ENCODE measurements at regions not wholly inside any gene's neighbourhood (a gene's known extent, or its start where the extent isn't known, plus 50 kb on each side); places are given as distances from the start of the nearest gene placed in this dataset.

DNA sequence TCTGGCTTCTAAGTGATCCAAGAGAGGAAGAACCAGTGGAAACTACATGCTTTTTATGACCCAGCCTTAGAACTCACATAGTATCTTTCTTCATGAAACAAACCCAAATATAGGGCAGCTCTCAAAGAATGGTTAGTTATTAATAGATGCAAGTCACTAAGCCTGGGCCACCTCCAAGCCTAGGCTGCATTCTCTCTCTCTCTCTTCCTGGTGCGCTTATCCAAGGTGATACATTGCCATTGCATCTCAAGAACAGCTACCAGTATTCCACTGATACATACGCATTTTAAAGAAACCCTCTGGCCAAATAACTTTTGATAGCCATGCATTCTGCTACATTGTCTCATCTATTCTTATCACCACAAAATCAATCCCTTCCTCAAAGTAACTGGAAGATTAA, 455.6 kb upstream of the ADGRL2 start:
- Histone ChIP-seq H3K4me3 (no peak overlapping the region), H3K4me1 (no peaks in the 10 kb centered on the region), H3K27me3 (no peaks in the 10 kb centered on the region), H3K27ac (no peak overlapping the region), H3K36me3 (no peaks in the 10 kb centered on the region), H3K9me3 (no peaks in the 10 kb centered on the region)
- no peak for TF ChIP-seq POLR2A (IDR thresholded peaks at IDR 0.05)
- TF ChIP-seq, protein P1, sequence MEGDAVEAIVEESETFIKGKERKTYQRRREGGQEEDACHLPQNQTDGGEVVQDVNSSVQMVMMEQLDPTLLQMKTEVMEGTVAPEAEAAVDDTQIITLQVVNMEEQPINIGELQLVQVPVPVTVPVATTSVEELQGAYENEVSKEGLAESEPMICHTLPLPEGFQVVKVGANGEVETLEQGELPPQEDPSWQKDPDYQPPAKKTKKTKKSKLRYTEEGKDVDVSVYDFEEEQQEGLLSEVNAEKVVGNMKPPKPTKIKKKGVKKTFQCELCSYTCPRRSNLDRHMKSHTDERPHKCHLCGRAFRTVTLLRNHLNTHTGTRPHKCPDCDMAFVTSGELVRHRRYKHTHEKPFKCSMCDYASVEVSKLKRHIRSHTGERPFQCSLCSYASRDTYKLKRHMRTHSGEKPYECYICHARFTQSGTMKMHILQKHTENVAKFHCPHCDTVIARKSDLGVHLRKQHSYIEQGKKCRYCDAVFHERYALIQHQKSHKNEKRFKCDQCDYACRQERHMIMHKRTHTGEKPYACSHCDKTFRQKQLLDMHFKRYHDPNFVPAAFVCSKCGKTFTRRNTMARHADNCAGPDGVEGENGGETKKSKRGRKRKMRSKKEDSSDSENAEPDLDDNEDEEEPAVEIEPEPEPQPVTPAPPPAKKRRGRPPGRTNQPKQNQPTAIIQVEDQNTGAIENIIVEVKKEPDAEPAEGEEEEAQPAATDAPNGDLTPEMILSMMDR (IDR thresholded peaks at IDR 0.05 in 4 of 5, conservative IDR thresholded peaks at IDR 0.05 in 1 of 5) = no peak
- no peak for ATAC-seq
- in situ Hi-C loops (cut with MboI; ENCODE audit: low sequenced_read_pairs in 4 of 4) (no loop called here), intact Hi-C loops (cut with DNase I; ENCODE audit: low total_unique reads) (no loop called here)
- DNase-seq = no peak

DNA sequence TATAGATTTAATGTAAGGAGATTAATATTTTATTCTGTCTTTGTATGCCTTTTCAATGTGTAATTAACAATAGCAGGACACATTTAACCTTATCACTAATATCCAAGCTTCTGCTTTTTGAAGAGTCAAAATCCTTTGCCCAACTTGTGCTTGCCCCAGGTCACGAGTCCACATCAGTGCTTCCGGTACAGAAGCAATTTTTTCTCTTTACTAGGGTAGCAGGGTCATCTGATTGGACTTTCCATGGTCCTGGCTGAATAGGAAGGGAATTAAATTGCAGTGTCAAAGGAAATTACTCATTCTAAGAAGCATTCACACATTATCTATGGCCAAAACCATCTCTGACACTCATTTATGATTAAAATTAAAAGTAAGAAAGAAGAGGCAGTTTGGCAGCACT, 460.5 kb upstream of the ADGRL2 start:
- TF ChIP-seq, protein P1 (IDR thresholded peaks at IDR 0.05 in 4 of 5, conservative IDR thresholded peaks at IDR 0.05 in 1 of 5) = no peak
- no peak for TF ChIP-seq POLR2A (IDR thresholded peaks at IDR 0.05)
- intact Hi-C loops (cut with DNase I; ENCODE audit: low total_unique reads) (no loop called here), in situ Hi-C loops (cut with MboI; ENCODE audit: low sequenced_read_pairs in 4 of 4) (no loop called here)
- DNase-seq = no peak
- Histone ChIP-seq H3K27ac (no peak overlapping the region), H3K9me3 (no peaks in the 10 kb centered on the region), H3K4me3 (no peak overlapping the region), H3K36me3 (no peaks in the 10 kb centered on the region), H3K27me3 (no peaks in the 10 kb centered on the region), H3K4me1 (no peaks in the 10 kb centered on the region)
- ATAC-seq = no peak

DNA sequence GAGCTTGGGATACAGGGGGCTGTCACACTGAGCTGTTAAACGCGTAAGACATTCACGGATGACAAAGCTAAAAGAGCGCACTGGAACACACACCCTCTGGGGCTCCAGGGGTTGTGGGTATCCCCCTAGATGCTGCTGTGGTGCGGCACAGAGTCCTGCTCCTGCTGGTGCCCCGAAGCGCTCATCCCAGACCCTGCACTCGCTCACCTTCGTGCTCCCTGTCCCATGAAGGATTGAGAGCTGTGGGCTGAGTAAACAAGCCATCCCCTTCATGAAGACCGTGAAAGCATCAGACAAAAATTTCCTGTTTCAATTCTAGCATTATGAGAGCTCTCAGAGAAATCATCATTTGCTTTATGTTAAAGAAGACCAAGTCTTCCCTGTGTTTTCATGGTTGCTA, 463.5 kb upstream of the ADGRL2 start:
- no peak overlapping the region for H3K27ac ChIP-seq
- H3K27me3 ChIP-seq = no peaks in the 10 kb centered on the region
- no peaks in the 10 kb centered on the region for H3K36me3 ChIP-seq
- no peak for ATAC-seq
- in situ Hi-C loops (cut with MboI; ENCODE audit: low sequenced_read_pairs in 4 of 4) (no loop called here), intact Hi-C loops (cut with DNase I; ENCODE audit: low total_unique reads) (no loop called here)
- H3K9me3 ChIP-seq = no peaks in the 10 kb centered on the region
- no peak for TF ChIP-seq POLR2A (IDR thresholded peaks at IDR 0.05)
- TF ChIP-seq, protein P1 (IDR thresholded peaks at IDR 0.05 in 4 of 5, conservative IDR thresholded peaks at IDR 0.05 in 1 of 5) = no peak
- H3K4me3 ChIP-seq = no peak overlapping the region
- no peaks in the 10 kb centered on the region for H3K4me1 ChIP-seq
- DNase-seq = no peak

GRCh38 chr1:81335876-81336275, 464.9 kb upstream of the ADGRL2 start:
- ATAC-seq = no peak
- TF ChIP-seq, protein P1 (IDR thresholded peaks at IDR 0.05 in 4 of 5, conservative IDR thresholded peaks at IDR 0.05 in 1 of 5) = no peak
- no peak for TF ChIP-seq POLR2A (IDR thresholded peaks at IDR 0.05)
- DNase-seq = no peak
- Histone ChIP-seq H3K27ac (no peak overlapping the region), H3K4me3 (no peak overlapping the region), H3K36me3 (no peaks in the 10 kb centered on the region), H3K27me3 (no peaks in the 10 kb centered on the region), H3K4me1 (no peaks in the 10 kb centered on the region), H3K9me3 (no peaks in the 10 kb centered on the region)
- intact Hi-C loops (cut with DNase I; ENCODE audit: low total_unique reads) = no loop called here
- in situ Hi-C loops (cut with MboI; ENCODE audit: low sequenced_read_pairs in 4 of 4) = no loop called here

DNA sequence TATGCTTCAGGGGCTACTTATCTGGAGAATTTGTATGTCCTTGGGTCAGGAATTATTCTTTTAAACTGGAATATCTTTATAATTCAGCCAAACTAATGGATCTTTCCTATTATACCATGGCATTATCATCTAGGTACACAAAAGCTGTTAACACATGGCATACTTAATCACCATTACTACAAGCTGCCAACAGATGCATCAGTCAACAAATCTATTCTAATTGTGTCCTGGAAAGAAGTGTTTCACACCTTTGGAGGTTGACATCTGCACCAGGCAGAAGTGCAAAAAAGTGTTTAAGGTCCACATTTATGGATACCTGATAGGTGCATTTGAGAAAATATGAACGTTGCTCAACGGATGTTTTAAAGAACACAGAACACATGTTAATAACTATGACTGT, 470.2 kb upstream of the ADGRL2 start:
- no peak overlapping the region for H3K27ac ChIP-seq
- H3K4me1 ChIP-seq = no peaks in the 10 kb centered on the region
- no peaks in the 10 kb centered on the region for H3K36me3 ChIP-seq
- no peak for DNase-seq
- intact Hi-C loops (cut with DNase I; ENCODE audit: low total_unique reads) = no loop called here
- in situ Hi-C loops (cut with MboI; ENCODE audit: low sequenced_read_pairs in 4 of 4) = no loop called here
- H3K27me3 ChIP-seq = no peaks in the 10 kb centered on the region
- no peak overlapping the region for H3K4me3 ChIP-seq
- H3K9me3 ChIP-seq = no peaks in the 10 kb centered on the region
- TF ChIP-seq, protein P1 (IDR thresholded peaks at IDR 0.05 in 4 of 5, conservative IDR thresholded peaks at IDR 0.05 in 1 of 5) = no peak
- no peak for TF ChIP-seq POLR2A (IDR thresholded peaks at IDR 0.05)
- ATAC-seq = no peak
